ENCODE measurements at regions not wholly inside any gene's neighbourhood (a gene's known extent, or its start where the extent isn't known, plus 50 kb on each side); places are given as distances from the start of the nearest gene placed in this dataset.

DNA sequence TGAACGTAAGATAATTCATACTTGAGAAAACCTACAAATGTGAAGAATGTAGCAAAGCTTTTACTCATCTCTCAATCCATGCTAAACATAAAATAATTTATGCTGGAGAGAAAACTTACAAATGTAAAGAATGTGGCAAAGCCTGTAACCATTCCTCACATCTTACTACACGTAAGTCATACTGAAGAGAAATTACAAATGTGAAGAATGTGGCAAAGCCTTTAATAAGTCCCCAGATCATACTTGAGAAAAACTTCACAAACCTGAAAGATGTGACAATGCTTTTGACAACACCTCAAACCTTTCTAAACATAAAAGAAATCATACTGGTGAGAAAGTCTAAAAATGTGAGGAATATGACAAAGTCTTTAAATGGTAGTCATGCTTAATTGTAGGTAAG lies 89.4 kb downstream of the ZNF675 start:
- TF ChIP-seq, protein P1, sequence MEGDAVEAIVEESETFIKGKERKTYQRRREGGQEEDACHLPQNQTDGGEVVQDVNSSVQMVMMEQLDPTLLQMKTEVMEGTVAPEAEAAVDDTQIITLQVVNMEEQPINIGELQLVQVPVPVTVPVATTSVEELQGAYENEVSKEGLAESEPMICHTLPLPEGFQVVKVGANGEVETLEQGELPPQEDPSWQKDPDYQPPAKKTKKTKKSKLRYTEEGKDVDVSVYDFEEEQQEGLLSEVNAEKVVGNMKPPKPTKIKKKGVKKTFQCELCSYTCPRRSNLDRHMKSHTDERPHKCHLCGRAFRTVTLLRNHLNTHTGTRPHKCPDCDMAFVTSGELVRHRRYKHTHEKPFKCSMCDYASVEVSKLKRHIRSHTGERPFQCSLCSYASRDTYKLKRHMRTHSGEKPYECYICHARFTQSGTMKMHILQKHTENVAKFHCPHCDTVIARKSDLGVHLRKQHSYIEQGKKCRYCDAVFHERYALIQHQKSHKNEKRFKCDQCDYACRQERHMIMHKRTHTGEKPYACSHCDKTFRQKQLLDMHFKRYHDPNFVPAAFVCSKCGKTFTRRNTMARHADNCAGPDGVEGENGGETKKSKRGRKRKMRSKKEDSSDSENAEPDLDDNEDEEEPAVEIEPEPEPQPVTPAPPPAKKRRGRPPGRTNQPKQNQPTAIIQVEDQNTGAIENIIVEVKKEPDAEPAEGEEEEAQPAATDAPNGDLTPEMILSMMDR (conservative IDR thresholded peaks at IDR 0.05; ENCODE audit: low read depth in 2 of 2): no peak
- no peak for TF ChIP-seq JUNB (IDR thresholded peaks at IDR 0.05; ENCODE audit: unreplicated experiment)
- TF ChIP-seq EZH2 (IDR thresholded peaks at IDR 0.05; ENCODE audit: low read depth, unreplicated experiment): no peak
- no peak for TF ChIP-seq REST (IDR thresholded peaks at IDR 0.05; ENCODE audit: unreplicated experiment)
- TF ChIP-seq ETS1 (IDR thresholded peaks at IDR 0.05): no peak
- no peak for TF ChIP-seq ZNF331 (CRISPR knock-in tag; IDR thresholded peaks at IDR 0.05; ENCODE audit: low read depth)
- TF ChIP-seq EZH2phosphoT487 (IDR thresholded peaks at IDR 0.05; ENCODE audit: unreplicated experiment): no peak
